Upper lobe of left lung (tissue), 4 donors: ENCODE measurements at regions not wholly inside any gene's neighbourhood (a gene's known extent, or its start where the extent isn't known, plus 50 kb on each side); places are given as distances from the start of the nearest gene placed in this dataset.

Experiments used
- POLR2A ChIP-seq, 4 donors: fragments of 450-650 bp; IDR thresholded peaks; one replicate each; pipeline ENCODE4 v1.5.1; 2016 to 2017; ENCODE audit warnings: antibody characterized with exemption in 4 of 4, mild to moderate bottlenecking in 2 of 4
- POLR2AphosphoS5 ChIP-seq, 2 donors: sonication (generic); formaldehyde crosslinking; IDR thresholded peaks; one replicate each; pipeline ENCODE4 v1.5.1; 2017; ENCODE audit warnings: antibody characterized with exemption in 2 of 2

- TF ChIP-seq POLR2AphosphoS5 (IDR thresholded peaks at IDR 0.05), result no peak
- no peak for TF ChIP-seq POLR2A (IDR thresholded peaks at IDR 0.05)
Measured at GRCh38 chr3:152185891-152186630, 82.7 kb upstream of the MBNL1 start.
